ENCODE measurements at regions not wholly inside any gene's neighbourhood (a gene's known extent, or its start where the extent isn't known, plus 50 kb on each side); places are given as distances from the start of the nearest gene placed in this dataset.

DNA sequence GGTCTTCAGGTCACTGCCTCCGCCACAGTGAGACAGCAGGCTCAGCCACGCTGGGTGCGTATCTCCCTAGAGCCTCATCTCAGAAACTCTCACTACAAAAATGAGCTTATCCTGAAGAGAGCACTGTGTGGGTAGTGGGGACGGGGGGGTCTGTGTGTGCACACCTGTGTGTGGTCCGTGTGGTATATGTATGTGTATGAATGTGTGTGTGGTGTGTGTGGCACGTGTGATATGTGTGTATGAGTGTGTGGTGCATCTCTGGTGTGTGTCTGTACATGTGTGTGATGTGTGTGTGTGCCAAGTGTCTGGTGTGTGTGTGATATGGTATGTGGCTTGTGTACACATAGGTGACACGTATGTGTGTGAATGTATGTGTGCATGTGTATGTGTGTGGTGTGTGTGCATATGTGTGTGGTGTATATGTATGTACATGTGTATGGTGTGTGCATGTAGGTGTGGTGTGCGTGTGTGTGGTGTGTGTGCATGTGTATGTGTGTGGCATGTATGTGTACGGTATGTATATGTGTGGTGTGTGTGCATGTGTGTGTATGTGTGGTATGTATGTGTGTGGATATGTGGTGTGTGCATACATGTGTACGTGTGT, 332.2 kb downstream of the EIPR1 start:
- H3K4me2 ChIP-seq (ENCODE audit: low read length) = no peak overlapping the region

GRCh38 chr2:3044587-3045317, 332.9 kb downstream of the EIPR1 start:
- H3K9me3 ChIP-seq (ENCODE audit: low read length) = no peaks in the 10 kb centered on the region
- H2AFZ ChIP-seq (ENCODE audit: low read length) = no peak overlapping the region
- H3K9me2 ChIP-seq (ENCODE audit: low read depth, low read length) = no peaks in the 10 kb centered on the region
- H3K79me2 ChIP-seq (ENCODE audit: insufficient read depth, low read length) = no peaks in the 10 kb centered on the region
- no peaks in the 10 kb centered on the region for H3K36me3 ChIP-seq (ENCODE audit: insufficient read depth, low read length)
- H3K27me3 ChIP-seq (ENCODE audit: insufficient read depth, low read length) = no peaks in the 10 kb centered on the region
- H4K20me1 ChIP-seq (ENCODE audit: insufficient read depth, low read length) = no peaks in the 10 kb centered on the region
- H3K4me3 ChIP-seq (ENCODE audit: low read depth, low read length, poor library complexity, severe bottlenecking) = no peak overlapping the region
- H3K4me1 ChIP-seq (ENCODE audit: insufficient read depth, low read length, severe bottlenecking) = no peaks in the 10 kb centered on the region
- no peaks in the 10 kb centered on the region for H3F3A ChIP-seq (ENCODE audit: insufficient read depth, low read length)
- TF ChIP-seq EZH2 (IDR thresholded peaks at IDR 0.05; ENCODE audit: borderline replicate concordance, low read length) (no peak), CTCF (IDR thresholded peaks at IDR 0.05; ENCODE audit: low read length) (no peak)
- H3K9ac ChIP-seq (ENCODE audit: low read length) = no peak overlapping the region
- no peak overlapping the region for H3K27ac ChIP-seq (ENCODE audit: low read depth, low read length, poor library complexity, severe bottlenecking)
- H3K4me2 ChIP-seq (ENCODE audit: low read length) = no peak overlapping the region

More for the DNA sequence above, 332.2 kb downstream of the EIPR1 start:
- TF ChIP-seq CTCF (IDR thresholded peaks at IDR 0.05; ENCODE audit: low read length) (no peak), EZH2 (IDR thresholded peaks at IDR 0.05; ENCODE audit: borderline replicate concordance, low read length) (no peak)
- H3K27me3 ChIP-seq (ENCODE audit: insufficient read depth, low read length) = no peaks in the 10 kb centered on the region
- no peak overlapping the region for H3K4me3 ChIP-seq (ENCODE audit: low read depth, low read length, poor library complexity, severe bottlenecking)
- H2AFZ ChIP-seq (ENCODE audit: low read length) = no peak overlapping the region
- H3K79me2 ChIP-seq (ENCODE audit: insufficient read depth, low read length) = no peaks in the 10 kb centered on the region
- H3K27ac ChIP-seq (ENCODE audit: low read depth, low read length, poor library complexity, severe bottlenecking) = no peak overlapping the region
- H3K36me3 ChIP-seq (ENCODE audit: insufficient read depth, low read length) = no peaks in the 10 kb centered on the region
- no peaks in the 10 kb centered on the region for H4K20me1 ChIP-seq (ENCODE audit: insufficient read depth, low read length)
- H3K4me1 ChIP-seq (ENCODE audit: insufficient read depth, low read length, severe bottlenecking) = no peaks in the 10 kb centered on the region
- no peaks in the 10 kb centered on the region for H3K9me2 ChIP-seq (ENCODE audit: low read depth, low read length)
- no peaks in the 10 kb centered on the region for H3K9me3 ChIP-seq (ENCODE audit: low read length)
- H3K9ac ChIP-seq (ENCODE audit: low read length) = no peak overlapping the region
- no peaks in the 10 kb centered on the region for H3F3A ChIP-seq (ENCODE audit: insufficient read depth, low read length)

- no peak for TF ChIP-seq EZH2 (IDR thresholded peaks at IDR 0.05; ENCODE audit: borderline replicate concordance, low read length)
- no peak for TF ChIP-seq CTCF (IDR thresholded peaks at IDR 0.05; ENCODE audit: low read length)
- H3F3A ChIP-seq (ENCODE audit: insufficient read depth, low read length) = no peaks in the 10 kb centered on the region
- no peaks in the 10 kb centered on the region for H3K4me1 ChIP-seq (ENCODE audit: insufficient read depth, low read length, severe bottlenecking)
- no peaks in the 10 kb centered on the region for H3K36me3 ChIP-seq (ENCODE audit: insufficient read depth, low read length)
- no peak overlapping the region for H3K9ac ChIP-seq (ENCODE audit: low read length)
- H3K27me3 ChIP-seq (ENCODE audit: insufficient read depth, low read length) = no peaks in the 10 kb centered on the region
- H3K4me2 ChIP-seq (ENCODE audit: low read length) = no peak overlapping the region
- no peaks in the 10 kb centered on the region for H3K79me2 ChIP-seq (ENCODE audit: insufficient read depth, low read length)
- no peak overlapping the region for H3K4me3 ChIP-seq (ENCODE audit: low read depth, low read length, poor library complexity, severe bottlenecking)
- no peaks in the 10 kb centered on the region for H3K9me2 ChIP-seq (ENCODE audit: low read depth, low read length)
- no peaks in the 10 kb centered on the region for H4K20me1 ChIP-seq (ENCODE audit: insufficient read depth, low read length)
- H3K9me3 ChIP-seq (ENCODE audit: low read length) = no peaks in the 10 kb centered on the region
- H2AFZ ChIP-seq (ENCODE audit: low read length) = no peak overlapping the region
- H3K27ac ChIP-seq (ENCODE audit: low read depth, low read length, poor library complexity, severe bottlenecking) = no peak overlapping the region
Measured at GRCh38 chr2:3043726-3044125, 333.9 kb downstream of the EIPR1 start.
